OCI-M2 (cell line): ENCODE measurements at regions not wholly inside any gene's neighbourhood (a gene's known extent, or its start where the extent isn't known, plus 50 kb on each side); places are given as distances from the start of the nearest gene placed in this dataset.

Source experiments
- DNase-seq: peaks from one replicate; lab custom pipeline; 2025; ENCODE audit not compliant: unreplicated experiment; lab: John Stamatoyannopoulos, UW

DNA sequence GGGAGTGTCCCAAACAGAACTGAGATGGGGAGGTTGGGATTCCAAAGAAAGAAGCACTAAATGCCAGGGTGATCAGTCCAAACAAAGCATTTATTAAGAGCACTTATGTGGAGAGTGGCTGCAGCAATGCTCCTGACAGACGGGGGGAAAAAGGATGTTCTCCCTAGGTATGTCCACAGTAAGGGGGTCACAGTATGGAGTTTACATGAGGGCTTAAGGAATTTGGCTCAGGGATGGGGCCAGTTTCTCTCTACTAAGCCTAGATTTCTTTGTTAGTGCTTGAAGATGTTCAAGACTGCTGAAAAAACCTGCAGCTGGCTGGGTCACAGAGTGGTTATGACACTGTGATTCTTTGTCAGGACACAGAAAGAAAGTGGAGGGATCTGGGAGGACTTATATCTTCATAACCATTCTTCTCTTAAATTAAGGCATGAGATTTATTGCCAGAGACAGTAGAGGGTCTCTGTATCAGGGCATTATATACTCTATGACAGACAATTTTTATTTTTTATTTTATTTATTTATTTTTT is 1468.0 kb downstream of the C4orf33 start:
- no peak for DNase-seq

DNA sequence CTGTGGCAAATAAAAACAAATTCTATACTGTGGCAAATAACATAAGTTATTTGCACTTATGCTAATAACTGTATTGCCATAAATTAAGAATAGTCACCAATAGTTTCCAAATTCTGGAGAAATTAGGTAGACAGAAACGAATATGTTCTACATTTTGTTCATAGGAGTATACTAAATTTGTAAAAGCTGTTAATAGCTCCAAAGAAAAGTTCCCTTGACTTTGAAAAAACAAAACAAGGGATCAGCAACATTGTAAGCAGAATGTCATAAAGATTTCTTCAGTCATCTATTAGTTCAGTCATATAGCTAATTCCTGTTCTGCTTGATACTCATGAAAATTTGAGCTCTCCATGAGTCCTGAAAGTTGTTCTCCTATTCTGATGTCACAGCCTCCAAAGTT is 1472.8 kb downstream of the C4orf33 start:
- DNase-seq, result no peak

DNA sequence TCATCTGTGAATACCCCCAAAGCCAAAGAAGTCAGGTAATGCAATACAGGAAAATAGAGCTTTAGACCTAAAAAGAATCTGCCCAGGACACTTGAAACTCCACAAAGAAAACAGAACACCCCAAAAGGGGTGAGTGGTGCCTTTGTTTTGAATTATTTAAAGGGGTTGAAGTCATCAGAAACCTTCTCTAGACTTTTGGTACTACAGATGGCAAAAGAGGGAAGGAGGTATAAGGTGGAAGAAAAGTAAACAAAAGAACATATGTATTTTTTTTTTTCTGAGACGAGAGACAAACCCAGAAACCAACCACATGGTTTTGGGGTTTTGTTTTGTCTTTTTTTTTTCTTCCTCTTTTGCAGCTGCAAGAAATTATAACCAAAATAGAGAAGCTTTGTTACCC is 1477.8 kb downstream of the C4orf33 start:
- DNase-seq, result no peak

DNA sequence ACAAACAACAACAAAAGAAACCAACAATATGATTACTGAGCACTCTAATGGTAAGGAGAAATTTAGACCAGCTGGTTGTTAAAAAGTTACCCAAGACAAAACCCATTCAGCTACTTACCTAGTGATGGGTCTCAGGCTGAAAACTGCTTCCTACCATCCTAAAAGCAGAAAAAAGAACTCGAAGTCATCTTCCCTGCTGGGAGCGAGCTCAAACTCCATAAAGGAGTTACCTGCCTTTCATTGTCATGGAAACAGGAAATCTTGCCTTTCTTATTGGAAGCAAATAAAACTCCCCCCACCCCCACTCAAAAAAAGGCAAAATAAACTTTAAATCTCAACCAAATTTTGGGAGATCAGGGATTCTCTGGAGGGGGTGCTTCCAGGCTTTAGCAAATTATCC is 1478.3 kb downstream of the C4orf33 start:
- no peak for DNase-seq

- DNase-seq, result no peak
Measured at GRCh38 chr4:130576218-130576617, 1480.3 kb downstream of the C4orf33 start.

DNA sequence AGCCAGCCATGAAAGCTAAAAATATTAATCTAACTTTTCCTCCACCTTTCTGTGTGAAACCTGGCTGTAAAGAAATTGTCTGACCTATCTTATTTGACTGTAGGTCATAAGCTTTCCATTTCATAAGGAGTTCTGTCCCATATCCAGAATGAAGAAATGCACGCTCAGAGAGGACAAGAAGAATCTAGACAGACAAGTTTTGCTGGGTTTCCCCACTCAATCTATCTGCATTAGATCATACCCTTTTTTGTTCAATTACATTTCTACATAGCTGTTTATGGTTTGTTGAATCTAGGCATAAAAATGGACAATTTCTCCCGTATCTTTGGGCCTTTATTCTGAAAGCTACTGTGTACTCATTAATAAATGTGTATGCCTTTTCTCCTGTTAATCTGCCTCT is 1495.1 kb downstream of the C4orf33 start:
- DNase-seq, result no peak

DNA sequence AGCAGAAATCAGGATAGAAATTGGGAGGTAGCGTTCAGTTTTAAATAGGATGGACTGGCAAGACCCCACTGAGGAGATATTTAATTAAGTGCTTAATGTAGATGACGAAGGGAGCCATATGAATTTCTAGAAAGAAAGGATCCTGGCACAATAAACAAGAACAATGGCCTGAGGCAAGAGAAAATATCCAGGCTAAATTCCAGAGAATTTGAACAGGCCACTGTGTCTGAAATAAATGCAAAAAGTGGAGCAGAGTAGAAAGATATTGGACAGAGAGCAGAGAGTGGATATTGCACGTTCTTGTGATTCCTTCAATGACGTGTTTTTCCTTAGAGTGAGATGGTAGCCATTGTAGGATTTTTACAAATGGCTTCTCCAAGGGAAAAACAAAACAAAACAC is 1504.8 kb downstream of the C4orf33 start:
- DNase-seq, result no peak

- no peak for DNase-seq
Measured at GRCh38 chr4:130603043-130603442, 1507.1 kb downstream of the C4orf33 start.

GRCh38 chr4:130608121-130608520 is 1512.2 kb downstream of the C4orf33 start:
- no peak for DNase-seq

GRCh38 chr4:130628531-130628930 is 1532.6 kb downstream of the C4orf33 start:
- no peak for DNase-seq

- no peak for DNase-seq
Measured at GRCh38 chr4:130632731-130633604, 1537.0 kb downstream of the C4orf33 start.

DNA sequence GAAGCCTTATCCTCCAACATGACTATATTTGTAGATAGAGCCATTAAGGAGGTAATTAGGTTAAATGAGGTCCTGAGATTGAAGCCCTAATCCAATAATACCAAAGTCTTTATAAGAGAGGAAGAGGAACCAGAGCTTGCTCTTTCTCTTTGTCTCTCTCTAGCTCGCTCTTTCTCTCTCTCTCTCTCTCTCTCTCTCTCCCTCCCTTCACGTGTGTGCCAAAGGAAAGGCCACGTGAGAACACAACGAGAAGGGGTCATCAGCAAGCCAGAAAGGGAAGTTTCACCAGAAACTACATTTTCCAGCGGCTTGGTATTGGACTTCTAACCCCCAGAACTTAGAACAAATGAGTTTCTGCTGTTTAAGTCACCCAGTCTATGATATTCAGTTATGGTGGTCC is 1540.5 kb downstream of the C4orf33 start:
- DNase-seq, result no peak

DNA sequence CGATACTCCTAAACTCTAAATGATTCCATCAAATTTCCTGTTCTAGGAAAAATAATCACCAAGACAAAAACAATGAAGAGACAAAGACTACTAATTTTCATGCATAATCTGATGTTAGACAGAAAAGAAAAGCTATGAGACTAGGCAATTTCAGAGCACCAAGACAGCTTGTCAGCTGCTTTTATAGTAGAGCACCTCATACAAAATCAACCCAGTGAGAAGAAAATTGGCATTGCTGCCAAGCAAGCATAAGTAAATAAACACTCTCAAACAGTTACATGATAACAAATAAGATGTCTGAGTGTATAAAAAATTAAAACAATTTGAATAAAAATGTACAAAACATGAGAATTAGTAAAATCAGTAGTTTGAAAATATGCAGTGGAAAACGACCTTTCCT is 1544.6 kb downstream of the C4orf33 start:
- DNase-seq, result no peak

GRCh38 chr4:130646886-130647285 is 1550.9 kb downstream of the C4orf33 start:
- no peak for DNase-seq

GRCh38 chr4:130648570-130648969 is 1552.6 kb downstream of the C4orf33 start:
- DNase-seq, result no peak

- DNase-seq, result no peak
Measured at GRCh38 chr4:130653842-130654241, 1557.9 kb downstream of the C4orf33 start.

- DNase-seq, result no peak
Measured at GRCh38 chr4:130659320-130659719, 1563.4 kb downstream of the C4orf33 start.

- DNase-seq, result no peak
Measured at GRCh38 chr4:130668859-130669258, 1572.9 kb downstream of the C4orf33 start.

- no peak for DNase-seq
Measured at GRCh38 chr4:130675266-130675665, 1579.3 kb downstream of the C4orf33 start.

GRCh38 chr4:130689181-130689580 is 1593.2 kb downstream of the C4orf33 start:
- no peak for DNase-seq

GRCh38 chr4:130698251-130698650 is 1602.3 kb downstream of the C4orf33 start:
- no peak for DNase-seq

DNA sequence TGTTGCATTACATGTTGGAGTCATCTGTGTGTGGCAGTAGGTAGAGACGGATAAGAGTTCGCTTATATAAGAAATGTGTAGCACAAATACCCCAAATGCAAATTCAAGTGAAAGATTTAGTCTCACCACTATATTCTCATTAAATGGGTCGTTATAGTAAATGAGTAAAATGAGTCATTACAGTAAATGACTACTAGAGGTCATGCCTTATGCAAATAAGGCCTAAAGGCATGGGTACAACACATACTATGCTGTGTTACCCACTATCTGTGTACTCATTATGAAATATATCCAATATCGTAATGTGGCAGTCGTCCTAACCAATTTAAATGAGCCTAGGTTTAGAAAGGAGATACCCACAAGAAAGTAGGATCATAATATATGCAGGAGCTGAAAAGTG is 1603.1 kb downstream of the C4orf33 start:
- no peak for DNase-seq
